ENCODE measurements at regions not wholly inside any gene's neighbourhood (a gene's known extent, or its start where the extent isn't known, plus 50 kb on each side); places are given as distances from the start of the nearest gene placed in this dataset.

DNA sequence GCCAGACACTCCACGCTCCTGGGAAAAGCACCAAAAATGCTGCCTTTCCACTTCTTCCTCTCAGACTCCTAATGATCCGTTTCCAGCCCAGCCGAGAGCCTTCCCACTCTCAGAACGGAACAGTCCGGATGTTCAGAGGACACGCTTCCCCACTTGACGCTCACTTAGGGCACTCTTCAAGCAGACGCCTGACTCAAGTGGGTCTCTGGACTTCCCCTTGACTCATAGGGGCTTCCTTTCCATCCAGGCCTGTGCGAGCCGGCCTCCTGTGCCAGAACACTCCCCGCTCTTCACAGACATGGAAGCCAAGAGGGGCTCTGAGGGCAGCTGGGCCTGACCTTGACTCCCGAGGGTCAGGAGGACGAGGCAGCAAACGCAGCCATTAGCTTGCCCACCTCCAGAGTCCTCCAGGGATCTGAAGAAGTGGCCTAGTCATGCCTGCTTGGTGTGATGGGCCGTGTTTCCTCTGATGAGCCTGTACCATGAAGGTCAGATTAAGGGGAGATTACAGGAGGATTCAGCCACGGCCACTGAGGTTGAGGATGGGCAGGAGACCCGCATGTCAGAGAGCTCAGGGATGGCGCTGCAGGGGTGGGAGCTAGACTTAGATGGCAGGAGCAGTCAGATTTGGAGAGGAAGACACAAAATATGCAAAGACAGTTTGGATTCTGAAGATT, 114.7 kb upstream of the TLE3 start:
- Histone ChIP-seq H3K27ac (ENCODE audit: low read depth, low read length, severe bottlenecking) (no peak overlapping the region), H3K9me3 (ENCODE audit: control insufficient read depth, low read length) (no peaks in the 10 kb centered on the region), H3K36me3 (ENCODE audit: control insufficient read depth, insufficient read depth, low read length) (no peaks in the 10 kb centered on the region), H3K4me1 (ENCODE audit: control insufficient read depth, insufficient read depth, low read length, poor library complexity, severe bottlenecking) (no peaks in the 10 kb centered on the region), H3K4me3 (ENCODE audit: extremely low read depth, insufficient read depth, low read length, poor library complexity, severe bottlenecking) (no peak overlapping the region)
- WGBS, 2 experiments (ENCODE audit: insufficient coverage in 2 of 2), result 85 to 88% methylated on average over 18 of the region's 18 CpGs

DNA sequence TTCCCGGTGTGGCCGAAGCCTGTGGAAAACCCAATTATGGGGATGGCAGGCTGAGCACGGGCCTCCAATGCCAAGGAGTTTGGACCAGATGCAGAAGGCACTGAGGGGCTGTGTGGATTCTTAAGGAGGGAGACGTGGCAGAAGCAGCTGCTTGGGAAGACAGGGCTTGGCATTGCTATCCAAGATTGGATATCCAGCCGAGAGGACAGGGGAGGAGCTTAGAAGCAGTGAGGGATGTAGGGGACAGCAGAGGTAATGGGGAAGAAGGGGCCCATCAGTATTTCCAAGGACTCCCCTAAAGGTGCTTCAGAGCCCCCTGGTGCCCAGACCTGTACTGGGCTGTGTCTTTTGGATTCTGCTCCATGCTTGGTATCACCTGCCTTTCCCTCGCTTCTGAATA, 112.8 kb upstream of the TLE3 start:
- H3K9me3 ChIP-seq (ENCODE audit: control insufficient read depth, low read length), result no peaks in the 10 kb centered on the region
- WGBS, 2 experiments (ENCODE audit: insufficient coverage in 2 of 2), result 79 to 86% methylated on average over 3 to 6 of the region's 6 CpGs
- H3K4me3 ChIP-seq (ENCODE audit: extremely low read depth, insufficient read depth, low read length, poor library complexity, severe bottlenecking), result no peak overlapping the region
- H3K36me3 ChIP-seq (ENCODE audit: control insufficient read depth, insufficient read depth, low read length), result no peaks in the 10 kb centered on the region
- H3K4me1 ChIP-seq (ENCODE audit: control insufficient read depth, insufficient read depth, low read length, poor library complexity, severe bottlenecking), result peaks cover 3% of the 10 kb centered on the region
- H3K27ac ChIP-seq (ENCODE audit: low read depth, low read length, severe bottlenecking), result no peak overlapping the region

DNA sequence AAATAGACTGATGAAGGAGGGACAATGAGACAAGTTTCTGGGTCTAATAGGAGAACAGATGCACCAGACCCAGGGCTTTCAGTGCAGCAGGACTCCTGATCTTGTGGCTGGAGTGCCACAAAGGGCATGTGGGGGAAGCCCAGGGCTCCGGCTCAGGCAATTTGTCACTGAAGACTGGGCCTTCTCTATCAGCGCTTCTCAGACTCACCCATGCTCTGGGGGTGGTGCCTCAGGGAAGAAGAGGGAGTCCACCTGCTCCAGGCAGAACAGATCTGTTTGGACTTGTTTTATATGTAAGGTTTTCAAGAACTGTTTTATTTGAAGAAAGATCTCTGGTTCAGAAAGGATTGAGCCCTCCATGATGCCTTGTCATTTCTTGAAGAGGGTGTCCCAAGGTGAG, 112.4 kb upstream of the TLE3 start:
- H3K4me3 ChIP-seq (ENCODE audit: extremely low read depth, insufficient read depth, low read length, poor library complexity, severe bottlenecking), result no peak overlapping the region
- H3K27ac ChIP-seq (ENCODE audit: low read depth, low read length, severe bottlenecking), result no peak overlapping the region
- 94% methylated on average over 2 of the region's 2 CpGs; no CpG with 5 or more reads in 1 of the 2 experiments for WGBS, 2 experiments (ENCODE audit: insufficient coverage in 2 of 2)
- H3K4me1 ChIP-seq (ENCODE audit: control insufficient read depth, insufficient read depth, low read length, poor library complexity, severe bottlenecking), result peaks cover 6% of the 10 kb centered on the region
- no peaks in the 10 kb centered on the region for H3K36me3 ChIP-seq (ENCODE audit: control insufficient read depth, insufficient read depth, low read length)
- H3K9me3 ChIP-seq (ENCODE audit: control insufficient read depth, low read length), result no peaks in the 10 kb centered on the region

DNA sequence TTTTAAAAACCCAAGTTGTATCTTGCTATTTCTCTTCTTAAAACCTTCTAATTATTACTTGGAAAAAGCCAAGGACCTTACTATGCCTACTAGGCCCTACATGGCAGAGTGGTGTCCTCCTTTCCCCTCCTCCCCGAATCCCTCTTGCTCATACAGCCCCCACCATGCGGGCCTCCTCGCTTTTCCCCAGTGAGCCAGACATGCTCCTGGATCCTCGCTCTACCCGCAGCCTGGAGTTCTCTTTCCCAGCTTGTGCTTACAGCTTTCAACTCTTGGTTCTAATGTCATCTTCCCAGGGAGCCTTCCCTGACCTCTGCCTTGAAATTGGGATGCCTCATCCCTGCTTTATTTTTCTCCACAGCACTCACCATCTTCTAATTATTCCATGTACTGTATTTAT, 111.8 kb upstream of the TLE3 start:
- H3K27ac ChIP-seq (ENCODE audit: low read depth, low read length, severe bottlenecking), result no peak overlapping the region
- WGBS, 2 experiments (ENCODE audit: insufficient coverage in 2 of 2), result 88 to 91% methylated on average over 5 of the region's 5 CpGs
- H3K9me3 ChIP-seq (ENCODE audit: control insufficient read depth, low read length), result no peaks in the 10 kb centered on the region
- H3K4me3 ChIP-seq (ENCODE audit: extremely low read depth, insufficient read depth, low read length, poor library complexity, severe bottlenecking), result no peak overlapping the region
- H3K4me1 ChIP-seq (ENCODE audit: control insufficient read depth, insufficient read depth, low read length, poor library complexity, severe bottlenecking), result peaks cover 6% of the 10 kb centered on the region
- H3K36me3 ChIP-seq (ENCODE audit: control insufficient read depth, insufficient read depth, low read length), result no peaks in the 10 kb centered on the region

DNA sequence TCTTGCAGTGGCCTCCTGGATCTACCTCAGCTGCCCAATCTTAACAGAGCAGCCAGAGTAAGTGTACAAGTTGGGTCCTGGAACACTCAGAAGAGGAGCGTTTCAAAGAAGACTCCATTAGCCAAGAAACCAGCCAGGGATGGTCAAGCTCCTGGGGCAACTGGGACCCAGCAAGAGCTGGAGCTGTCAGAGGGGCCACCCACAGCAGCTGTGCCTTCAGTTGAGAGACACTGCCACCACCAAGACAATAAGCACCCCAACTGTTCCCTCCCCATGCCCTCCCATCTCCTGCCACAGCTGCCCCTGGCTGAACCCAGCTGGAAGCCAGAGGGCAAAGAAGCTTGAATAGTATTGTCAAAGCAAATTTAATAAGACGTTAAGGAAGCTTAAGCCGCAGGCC, 110.6 kb upstream of the TLE3 start:
- Histone ChIP-seq H3K36me3 (ENCODE audit: control insufficient read depth, insufficient read depth, low read length) (no peaks in the 10 kb centered on the region), H3K27ac (ENCODE audit: low read depth, low read length, severe bottlenecking) (no peak overlapping the region), H3K9me3 (ENCODE audit: control insufficient read depth, low read length) (no peaks in the 10 kb centered on the region), H3K4me3 (ENCODE audit: extremely low read depth, insufficient read depth, low read length, poor library complexity, severe bottlenecking) (no peak overlapping the region), H3K4me1 (ENCODE audit: control insufficient read depth, insufficient read depth, low read length, poor library complexity, severe bottlenecking) (peaks cover 6% of the 10 kb centered on the region)
- WGBS, 2 experiments (ENCODE audit: insufficient coverage in 2 of 2), result 100% methylated on average over 1 to 2 of the region's 3 CpGs

DNA sequence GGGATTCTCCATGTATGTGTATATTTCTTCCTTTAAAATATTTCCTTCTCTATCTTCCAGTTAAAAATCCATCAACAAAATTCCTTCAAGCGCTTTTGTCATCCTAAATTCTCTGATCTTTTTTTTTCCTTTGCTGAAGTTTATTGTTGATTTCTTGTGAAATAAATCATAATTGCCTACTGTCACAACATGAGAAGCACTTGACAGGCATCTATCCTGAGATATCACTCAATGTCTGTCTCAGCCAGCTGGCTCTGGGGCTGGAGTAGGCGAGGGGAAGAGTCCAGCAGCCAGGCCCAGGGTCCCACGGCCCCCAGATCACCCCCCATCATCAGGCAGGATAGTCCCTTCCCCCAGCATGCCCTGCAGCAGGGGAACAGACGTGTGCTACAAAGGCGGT, 109.0 kb upstream of the TLE3 start:
- Histone ChIP-seq H3K36me3 (ENCODE audit: control insufficient read depth, insufficient read depth, low read length) (no peaks in the 10 kb centered on the region), H3K4me1 (ENCODE audit: control insufficient read depth, insufficient read depth, low read length, poor library complexity, severe bottlenecking) (peaks cover 6% of the 10 kb centered on the region), H3K9me3 (ENCODE audit: control insufficient read depth, low read length) (no peaks in the 10 kb centered on the region), H3K4me3 (ENCODE audit: extremely low read depth, insufficient read depth, low read length, poor library complexity, severe bottlenecking) (no peak overlapping the region), H3K27ac (ENCODE audit: low read depth, low read length, severe bottlenecking) (no peak overlapping the region)
- 54 to 73% methylated on average over 2 of the region's 5 CpGs for WGBS, 2 experiments (ENCODE audit: insufficient coverage in 2 of 2)

DNA sequence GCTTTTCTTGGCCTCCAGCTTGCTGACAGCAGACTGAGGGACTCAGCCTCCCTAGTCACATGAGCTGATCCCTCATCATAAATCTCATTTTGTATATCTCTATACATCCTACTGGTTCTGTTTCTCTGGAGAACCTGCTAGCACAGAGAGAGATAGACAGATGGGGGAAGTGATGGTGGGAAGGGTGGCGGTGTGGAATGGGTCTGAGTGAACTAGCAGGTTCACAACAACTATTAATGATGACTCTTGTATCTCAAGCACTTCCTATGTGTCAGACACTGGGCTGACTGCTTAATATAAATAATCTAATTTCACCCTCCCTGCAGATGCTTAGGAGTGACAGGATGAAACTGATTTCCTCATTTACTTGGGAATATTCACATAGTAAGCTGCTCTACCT, 106.9 kb upstream of the TLE3 start:
- H3K4me1 ChIP-seq (ENCODE audit: control insufficient read depth, insufficient read depth, low read length, poor library complexity, severe bottlenecking), result peaks cover 7% of the 10 kb centered on the region
- H3K36me3 ChIP-seq (ENCODE audit: control insufficient read depth, insufficient read depth, low read length), result no peaks in the 10 kb centered on the region
- WGBS, 2 experiments (ENCODE audit: insufficient coverage in 2 of 2), result no CpG with 5 or more reads among the region's 1 CpG
- no peak overlapping the region for H3K27ac ChIP-seq (ENCODE audit: low read depth, low read length, severe bottlenecking)
- H3K9me3 ChIP-seq (ENCODE audit: control insufficient read depth, low read length), result no peaks in the 10 kb centered on the region
- no peak overlapping the region for H3K4me3 ChIP-seq (ENCODE audit: extremely low read depth, insufficient read depth, low read length, poor library complexity, severe bottlenecking)

DNA sequence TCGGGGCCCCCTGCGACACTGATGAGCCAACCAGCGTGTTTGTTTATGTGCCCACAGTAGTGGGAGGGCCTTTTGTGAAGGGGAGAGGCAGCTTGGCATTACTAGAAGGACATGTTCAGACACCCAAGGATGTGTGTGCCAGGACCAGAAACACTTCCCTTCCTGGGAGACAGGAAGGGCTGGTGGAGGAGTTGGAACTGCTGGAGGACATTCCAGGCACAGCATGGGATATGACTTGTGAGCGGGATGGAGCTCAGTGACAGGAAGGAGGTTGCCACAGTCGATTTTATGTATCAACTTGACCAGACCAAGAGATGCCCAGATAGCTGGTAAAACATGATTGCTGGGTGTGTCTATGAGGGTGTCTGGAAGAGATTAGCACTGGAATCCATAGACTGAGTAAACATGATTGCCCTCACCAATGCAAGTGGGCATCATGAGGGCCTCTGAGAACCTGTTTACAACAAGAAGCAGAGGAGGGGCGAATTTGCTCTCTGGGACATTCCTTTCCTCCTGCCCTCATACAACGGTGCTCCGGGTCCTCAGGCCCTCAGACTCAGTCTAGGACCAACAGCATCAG, 106.4 kb upstream of the TLE3 start:
- Histone ChIP-seq H3K27ac (ENCODE audit: low read depth, low read length, severe bottlenecking) (no peak overlapping the region), H3K4me3 (ENCODE audit: extremely low read depth, insufficient read depth, low read length, poor library complexity, severe bottlenecking) (no peak overlapping the region), H3K36me3 (ENCODE audit: control insufficient read depth, insufficient read depth, low read length) (no peaks in the 10 kb centered on the region), H3K9me3 (ENCODE audit: control insufficient read depth, low read length) (no peaks in the 10 kb centered on the region), H3K4me1 (ENCODE audit: control insufficient read depth, insufficient read depth, low read length, poor library complexity, severe bottlenecking) (peaks cover 10% of the 10 kb centered on the region)
- 83 to 86% methylated on average over 6 to 8 of the region's 8 CpGs for WGBS, 2 experiments (ENCODE audit: insufficient coverage in 2 of 2)

DNA sequence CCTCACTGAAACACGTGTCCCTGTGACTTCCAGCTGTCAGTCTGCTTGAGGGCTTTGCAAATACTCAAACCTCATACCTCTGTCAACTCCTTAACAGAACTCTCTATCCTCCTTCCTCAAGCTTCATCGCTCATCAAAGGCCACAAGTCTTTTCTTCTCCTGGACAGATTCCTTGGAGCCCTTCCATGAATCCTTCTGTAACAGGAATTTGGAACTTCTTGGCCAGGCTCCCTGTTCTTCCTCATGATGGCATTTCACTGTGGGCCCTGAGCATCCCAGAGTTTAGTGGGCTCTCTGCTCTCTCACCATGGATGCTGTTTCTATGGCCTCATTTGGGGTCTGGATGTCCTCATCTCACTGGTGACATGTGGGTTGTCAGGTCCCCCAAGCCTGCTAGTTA, 105.0 kb upstream of the TLE3 start:
- no peaks in the 10 kb centered on the region for H3K36me3 ChIP-seq (ENCODE audit: control insufficient read depth, insufficient read depth, low read length)
- H3K27ac ChIP-seq (ENCODE audit: low read depth, low read length, severe bottlenecking), result no peak overlapping the region
- no peaks in the 10 kb centered on the region for H3K9me3 ChIP-seq (ENCODE audit: control insufficient read depth, low read length)
- 90 to 96% methylated on average over 2 of the region's 2 CpGs for WGBS, 2 experiments (ENCODE audit: insufficient coverage in 2 of 2)
- peaks cover 10% of the 10 kb centered on the region for H3K4me1 ChIP-seq (ENCODE audit: control insufficient read depth, insufficient read depth, low read length, poor library complexity, severe bottlenecking)
- H3K4me3 ChIP-seq (ENCODE audit: extremely low read depth, insufficient read depth, low read length, poor library complexity, severe bottlenecking), result no peak overlapping the region

DNA sequence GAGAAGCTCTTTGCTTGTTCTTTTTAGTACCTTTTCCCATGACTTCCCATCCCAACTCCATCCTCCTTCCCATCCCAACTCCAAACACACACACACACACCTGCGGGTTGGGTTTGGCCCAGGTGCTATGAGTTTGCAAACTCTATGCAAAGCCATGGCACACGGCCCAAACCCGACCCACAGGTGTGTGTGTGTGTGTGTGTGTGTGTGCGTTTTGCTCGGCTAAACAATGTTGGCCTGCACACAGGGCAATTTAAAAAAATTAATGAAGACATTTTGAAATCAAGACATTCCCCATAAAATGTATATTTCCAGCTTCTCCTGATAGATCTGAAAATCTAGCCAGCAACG, 103.7 kb upstream of the TLE3 start:
- peaks cover 21% of the 10 kb centered on the region for H3K4me1 ChIP-seq (ENCODE audit: control insufficient read depth, insufficient read depth, low read length, poor library complexity, severe bottlenecking)
- no peak overlapping the region for H3K27ac ChIP-seq (ENCODE audit: low read depth, low read length, severe bottlenecking)
- no peaks in the 10 kb centered on the region for H3K9me3 ChIP-seq (ENCODE audit: control insufficient read depth, low read length)
- no peaks in the 10 kb centered on the region for H3K36me3 ChIP-seq (ENCODE audit: control insufficient read depth, insufficient read depth, low read length)
- WGBS, 2 experiments (ENCODE audit: insufficient coverage in 2 of 2), result 83 to 100% methylated on average over 1 of the region's 6 CpGs
- no peak overlapping the region for H3K4me3 ChIP-seq (ENCODE audit: extremely low read depth, insufficient read depth, low read length, poor library complexity, severe bottlenecking)

All from mesodermal cell (in vitro differentiated cells).